ENCODE measurements at regions not wholly inside any gene's neighbourhood (a gene's known extent, or its start where the extent isn't known, plus 50 kb on each side); places are given as distances from the start of the nearest gene placed in this dataset.

- TF ChIP-seq, protein P1, sequence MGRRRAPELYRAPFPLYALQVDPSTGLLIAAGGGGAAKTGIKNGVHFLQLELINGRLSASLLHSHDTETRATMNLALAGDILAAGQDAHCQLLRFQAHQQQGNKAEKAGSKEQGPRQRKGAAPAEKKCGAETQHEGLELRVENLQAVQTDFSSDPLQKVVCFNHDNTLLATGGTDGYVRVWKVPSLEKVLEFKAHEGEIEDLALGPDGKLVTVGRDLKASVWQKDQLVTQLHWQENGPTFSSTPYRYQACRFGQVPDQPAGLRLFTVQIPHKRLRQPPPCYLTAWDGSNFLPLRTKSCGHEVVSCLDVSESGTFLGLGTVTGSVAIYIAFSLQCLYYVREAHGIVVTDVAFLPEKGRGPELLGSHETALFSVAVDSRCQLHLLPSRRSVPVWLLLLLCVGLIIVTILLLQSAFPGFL (CRISPR knock-in tag; IDR thresholded peaks at IDR 0.05; ENCODE audit: borderline replicate concordance) = no peak
- TF ChIP-seq, protein P2, sequence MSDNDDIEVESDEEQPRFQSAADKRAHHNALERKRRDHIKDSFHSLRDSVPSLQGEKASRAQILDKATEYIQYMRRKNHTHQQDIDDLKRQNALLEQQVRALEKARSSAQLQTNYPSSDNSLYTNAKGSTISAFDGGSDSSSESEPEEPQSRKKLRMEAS (CRISPR knock-in tag; IDR thresholded peaks at IDR 0.05) = no peak
- TF ChIP-seq NR3C1 (CRISPR knock-in tag; conservative IDR thresholded peaks at IDR 0.05; ENCODE audit: low read depth) (no peak), CTCF (IDR thresholded peaks at IDR 0.05) (no peak), CBFB (CRISPR knock-in tag; IDR thresholded peaks at IDR 0.05; ENCODE audit: low read depth) (no peak), NFE2L1 (CRISPR knock-in tag; IDR thresholded peaks at IDR 0.05) (no peak), FOXK1 (CRISPR knock-in tag; IDR thresholded peaks at IDR 0.05) (no peak), FOXP1 (CRISPR knock-in tag; IDR thresholded peaks at IDR 0.05; ENCODE audit: borderline replicate concordance) (no peak)
- TF ChIP-seq, protein P3, sequence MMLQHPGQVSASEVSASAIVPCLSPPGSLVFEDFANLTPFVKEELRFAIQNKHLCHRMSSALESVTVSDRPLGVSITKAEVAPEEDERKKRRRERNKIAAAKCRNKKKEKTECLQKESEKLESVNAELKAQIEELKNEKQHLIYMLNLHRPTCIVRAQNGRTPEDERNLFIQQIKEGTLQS (CRISPR knock-in tag; conservative IDR thresholded peaks at IDR 0.05) = no peak
- TF ChIP-seq, protein P4, sequence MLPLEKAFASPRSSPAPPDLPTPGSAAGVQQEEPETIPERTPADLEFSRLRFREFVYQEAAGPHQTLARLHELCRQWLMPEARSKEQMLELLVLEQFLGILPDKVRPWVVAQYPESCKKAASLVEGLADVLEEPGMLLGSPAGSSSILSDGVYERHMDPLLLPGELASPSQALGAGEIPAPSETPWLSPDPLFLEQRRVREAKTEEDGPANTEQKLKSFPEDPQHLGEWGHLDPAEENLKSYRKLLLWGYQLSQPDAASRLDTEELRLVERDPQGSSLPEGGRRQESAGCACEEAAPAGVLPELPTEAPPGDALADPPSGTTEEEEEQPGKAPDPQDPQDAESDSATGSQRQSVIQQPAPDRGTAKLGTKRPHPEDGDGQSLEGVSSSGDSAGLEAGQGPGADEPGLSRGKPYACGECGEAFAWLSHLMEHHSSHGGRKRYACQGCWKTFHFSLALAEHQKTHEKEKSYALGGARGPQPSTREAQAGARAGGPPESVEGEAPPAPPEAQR (CRISPR knock-in tag; IDR thresholded peaks at IDR 0.05) = no peak
- TF ChIP-seq, protein P5, sequence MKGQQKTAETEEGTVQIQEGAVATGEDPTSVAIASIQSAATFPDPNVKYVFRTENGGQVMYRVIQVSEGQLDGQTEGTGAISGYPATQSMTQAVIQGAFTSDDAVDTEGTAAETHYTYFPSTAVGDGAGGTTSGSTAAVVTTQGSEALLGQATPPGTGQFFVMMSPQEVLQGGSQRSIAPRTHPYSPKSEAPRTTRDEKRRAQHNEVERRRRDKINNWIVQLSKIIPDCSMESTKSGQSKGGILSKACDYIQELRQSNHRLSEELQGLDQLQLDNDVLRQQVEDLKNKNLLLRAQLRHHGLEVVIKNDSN (CRISPR knock-in tag; IDR thresholded peaks at IDR 0.05) = no peak
- TF ChIP-seq, protein P6, sequence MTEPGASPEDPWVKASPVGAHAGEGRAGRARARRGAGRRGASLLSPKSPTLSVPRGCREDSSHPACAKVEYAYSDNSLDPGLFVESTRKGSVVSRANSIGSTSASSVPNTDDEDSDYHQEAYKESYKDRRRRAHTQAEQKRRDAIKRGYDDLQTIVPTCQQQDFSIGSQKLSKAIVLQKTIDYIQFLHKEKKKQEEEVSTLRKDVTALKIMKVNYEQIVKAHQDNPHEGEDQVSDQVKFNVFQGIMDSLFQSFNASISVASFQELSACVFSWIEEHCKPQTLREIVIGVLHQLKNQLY (CRISPR knock-in tag; IDR thresholded peaks at IDR 0.05) = no peak
Measured at GRCh38 chr1:38603907-38604306, 255.7 kb downstream of the RRAGC start.

All from WTC11 (cell line).